ENCODE measurements at regions not wholly inside any gene's neighbourhood (a gene's known extent, or its start where the extent isn't known, plus 50 kb on each side); places are given as distances from the start of the nearest gene placed in this dataset.
A peak's percentile ranks its signal among the peaks of the same experiment; 100 is the strongest.

DNA sequence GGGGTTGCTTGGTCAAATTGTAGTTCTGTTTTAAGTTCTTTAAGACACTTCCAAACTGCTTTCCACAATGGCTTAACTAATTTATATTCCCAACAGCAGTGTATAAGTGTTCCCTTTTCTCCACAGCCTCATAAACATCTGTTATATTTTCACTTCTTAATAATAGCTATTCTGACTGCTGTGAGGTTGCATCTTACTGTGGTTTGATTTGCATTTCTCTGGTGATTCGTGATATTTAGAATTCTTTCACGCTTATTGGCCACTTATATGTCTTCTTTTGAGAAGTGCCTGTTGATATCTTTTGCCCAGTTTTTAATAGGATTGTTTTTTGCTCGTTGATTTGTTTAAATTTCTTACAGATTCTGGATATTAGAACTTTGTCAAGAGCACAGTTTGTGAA lies 278.6 kb upstream of the ITM2A start:
- DNase-seq: no peak

DNA sequence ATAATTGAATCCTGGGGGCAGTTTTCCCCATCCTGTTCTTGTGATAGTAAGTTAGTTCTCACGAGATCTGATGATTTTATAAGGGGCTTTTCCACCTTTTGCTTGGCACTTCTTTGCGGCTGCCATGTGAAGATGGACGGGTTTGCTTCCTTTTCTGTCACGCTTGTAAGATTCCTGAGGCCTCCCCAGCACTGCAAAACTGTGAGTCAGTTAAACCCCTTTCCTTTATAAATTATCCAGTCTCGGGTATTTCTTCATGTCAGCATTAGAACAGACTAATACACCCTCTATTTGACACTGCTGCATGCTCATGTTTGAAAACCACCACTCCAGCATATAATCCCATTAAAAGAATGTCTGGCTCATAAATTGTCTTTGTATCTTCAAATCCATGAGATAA lies 264.4 kb upstream of the ITM2A start:
- no peak for DNase-seq

DNA sequence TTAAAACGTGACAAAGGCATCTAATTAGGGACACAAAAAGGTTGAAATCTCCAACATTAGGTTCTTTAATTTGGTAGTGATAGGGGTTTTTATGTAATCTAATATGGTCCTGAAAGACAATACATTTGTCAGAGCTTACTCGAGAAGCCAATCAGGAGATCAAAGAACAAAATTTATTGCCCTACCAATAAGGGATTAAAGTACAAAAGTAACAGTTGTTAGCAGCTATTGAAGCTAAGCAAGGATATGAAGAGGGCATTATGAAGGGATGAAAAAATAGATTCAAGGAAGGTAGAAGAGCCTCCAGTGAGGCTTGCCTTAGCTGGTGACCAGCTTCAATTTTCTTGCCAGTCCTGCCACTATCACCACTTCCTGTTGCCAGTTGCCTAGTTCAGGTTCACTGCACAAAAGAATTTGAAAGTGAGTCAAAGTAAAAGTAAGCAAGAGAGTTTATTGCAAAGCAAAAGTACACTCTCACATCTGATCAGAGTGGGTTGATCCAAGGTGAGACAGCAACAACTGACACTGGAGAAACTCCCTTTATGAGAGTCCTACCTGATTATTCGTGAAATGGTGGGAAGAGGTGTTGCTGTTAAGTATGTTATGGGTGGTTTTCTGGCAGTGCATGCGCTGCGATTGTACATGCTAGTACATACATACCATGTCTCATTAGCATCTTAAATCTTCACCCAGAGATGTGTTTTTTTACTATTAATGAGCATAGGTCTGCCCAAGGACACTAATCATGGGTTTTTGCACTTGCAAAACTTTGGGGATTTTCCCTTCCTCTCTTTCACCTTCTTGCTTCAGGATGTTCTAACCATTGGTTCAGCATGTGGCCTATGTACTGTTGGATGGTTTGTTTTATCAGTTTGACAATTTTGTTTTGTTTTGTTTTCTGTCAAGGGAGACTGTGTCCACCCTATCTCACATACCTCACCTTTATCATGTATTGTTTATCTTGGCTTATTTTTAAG lies 263.2 kb upstream of the ITM2A start:
- DNase-seq: no peak

DNA sequence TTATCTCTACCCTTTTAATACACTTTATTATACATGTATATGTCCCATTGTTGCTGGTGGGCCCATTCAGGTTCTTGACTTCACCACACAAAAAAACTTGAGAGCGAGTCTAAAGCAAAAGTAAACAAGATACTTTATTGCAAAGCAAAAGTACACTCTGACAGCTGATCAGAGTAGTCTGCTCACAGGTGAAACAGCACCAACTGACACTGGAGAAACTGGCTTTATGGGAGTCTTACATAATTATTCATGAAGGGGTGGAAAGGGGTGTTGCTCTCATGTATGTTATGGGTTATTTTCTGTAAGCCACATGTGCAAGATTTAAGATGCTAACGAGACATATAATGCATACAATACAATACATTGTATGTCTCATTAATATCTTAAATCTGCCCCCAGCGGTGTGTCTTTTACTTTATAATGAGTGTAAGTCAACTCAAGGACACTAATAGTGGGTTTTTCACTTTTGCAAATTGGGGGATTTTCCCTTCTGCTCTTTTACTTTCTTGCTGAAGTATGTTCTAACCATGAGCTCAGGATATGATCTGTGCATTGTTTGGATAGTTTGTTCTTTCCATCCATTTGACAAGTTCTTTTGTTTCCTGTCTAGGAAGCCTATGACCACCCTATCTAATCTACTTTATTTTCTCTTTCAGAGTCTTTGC lies 256.1 kb upstream of the ITM2A start:
- no peak for DNase-seq

DNA sequence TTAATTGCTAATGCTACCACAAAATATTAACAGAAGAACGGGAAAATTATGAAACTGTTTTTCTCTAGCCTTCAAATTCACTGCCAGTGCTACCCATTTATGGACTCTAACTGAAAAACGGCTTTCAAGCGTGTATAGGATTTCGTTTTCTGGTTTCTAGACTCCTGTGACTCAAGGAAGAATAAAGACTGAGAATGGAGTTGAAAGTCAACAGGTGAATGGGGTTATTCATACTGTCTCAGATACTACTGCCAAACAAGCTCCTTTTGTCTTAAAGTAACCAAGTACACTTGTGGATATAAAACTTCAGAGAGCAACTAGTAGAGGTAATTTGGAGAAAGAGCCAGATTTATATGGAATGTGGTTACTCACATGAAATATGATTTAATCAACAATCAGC lies 251.1 kb upstream of the ITM2A start:
- DNase-seq: no peak

DNA sequence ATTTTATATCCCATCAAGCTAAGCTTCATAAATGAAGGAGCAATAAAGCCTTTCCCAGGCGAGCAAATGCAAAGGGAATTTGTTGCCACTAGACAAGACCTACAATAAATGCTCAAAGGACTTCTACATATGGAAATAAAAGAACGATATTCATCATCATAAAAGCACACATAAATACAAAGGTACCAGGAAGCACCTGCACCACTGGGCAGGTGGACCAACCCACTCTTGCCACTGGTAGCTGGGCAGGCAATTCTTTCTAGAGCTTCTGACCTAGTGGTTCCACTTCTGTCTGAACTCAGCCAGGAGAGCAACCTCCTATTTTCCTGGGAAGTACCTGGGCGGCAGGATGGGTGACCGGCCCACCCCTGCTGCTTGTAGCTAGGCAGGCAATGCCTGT lies 237.2 kb upstream of the ITM2A start:
- DNase-seq: no peak

DNA sequence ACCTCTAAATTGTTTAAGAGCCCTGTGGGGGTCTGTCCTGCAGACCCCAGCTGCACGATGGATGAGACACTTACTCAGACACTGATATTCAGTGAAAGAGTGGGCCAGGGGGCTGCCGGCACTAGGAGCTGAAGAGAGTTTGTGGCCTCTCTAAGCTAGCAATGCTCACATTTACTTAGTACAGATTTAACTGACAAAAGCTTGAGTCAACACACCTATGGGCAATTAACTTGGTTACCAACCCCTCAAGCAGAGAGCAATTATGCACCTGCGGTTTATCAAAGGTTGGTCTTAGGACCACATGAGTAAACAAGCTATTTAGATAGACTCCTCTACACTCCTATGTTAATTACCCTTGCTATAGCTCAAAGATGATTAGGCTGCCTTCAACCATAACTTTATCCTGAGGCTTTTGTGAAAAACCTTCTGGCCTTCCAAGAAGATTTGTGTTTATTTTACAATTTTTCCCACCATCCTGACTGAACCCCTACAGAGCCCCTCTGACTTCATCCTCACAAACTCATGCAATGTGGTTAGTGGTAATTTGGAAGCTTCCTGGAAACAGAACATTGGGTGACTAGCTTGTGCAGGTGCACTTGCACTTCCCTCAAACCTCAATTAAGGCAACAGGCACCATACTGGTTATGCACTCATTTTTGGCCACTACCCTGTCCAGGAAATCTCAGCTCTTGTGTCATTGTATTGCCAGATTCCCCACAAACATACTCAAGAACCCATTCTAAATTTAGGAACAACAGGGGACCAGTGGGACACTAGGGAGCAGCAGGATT lies 234.4 kb upstream of the ITM2A start:
- DNase-seq: no peak

DNA sequence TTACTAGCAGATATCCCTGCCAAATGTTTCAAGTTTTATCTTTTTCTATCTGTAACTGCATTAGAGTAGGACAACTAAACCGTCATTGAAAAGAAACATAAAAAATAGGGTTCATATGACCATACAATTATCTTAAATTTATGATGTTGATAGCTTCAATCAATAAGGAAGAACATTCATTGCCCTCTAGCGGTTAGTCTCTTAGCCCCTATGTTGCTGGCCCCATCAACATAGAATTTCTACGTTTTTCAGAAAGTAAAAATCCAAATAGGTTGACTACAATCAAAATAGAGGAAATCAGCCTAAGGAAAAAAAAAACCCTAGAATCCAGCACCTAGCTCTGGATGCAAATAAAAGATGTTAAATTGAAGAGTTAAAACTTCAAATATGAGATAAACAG lies 225.1 kb upstream of the ITM2A start:
- DNase-seq: peak; percentile 10

DNA sequence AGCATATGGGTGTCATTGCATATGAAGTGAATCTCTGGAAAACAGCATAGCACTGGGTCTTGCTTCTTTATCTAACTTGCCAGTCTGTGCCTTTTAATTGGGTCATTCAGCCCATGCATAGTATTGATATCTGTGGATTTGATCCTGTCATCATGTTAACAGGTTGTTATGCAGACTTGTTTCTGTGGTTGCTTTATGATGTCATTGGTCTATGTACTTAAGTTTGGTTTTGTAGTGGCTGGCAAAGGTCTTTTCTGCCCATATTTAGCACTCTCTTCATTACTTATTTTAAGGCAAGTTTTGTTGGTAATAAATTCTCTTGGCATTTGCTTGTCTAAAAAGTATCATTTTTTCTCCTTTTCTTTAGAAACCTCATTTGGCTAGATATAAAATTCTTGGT lies 221.1 kb upstream of the ITM2A start:
- DNase-seq: no peak

DNA sequence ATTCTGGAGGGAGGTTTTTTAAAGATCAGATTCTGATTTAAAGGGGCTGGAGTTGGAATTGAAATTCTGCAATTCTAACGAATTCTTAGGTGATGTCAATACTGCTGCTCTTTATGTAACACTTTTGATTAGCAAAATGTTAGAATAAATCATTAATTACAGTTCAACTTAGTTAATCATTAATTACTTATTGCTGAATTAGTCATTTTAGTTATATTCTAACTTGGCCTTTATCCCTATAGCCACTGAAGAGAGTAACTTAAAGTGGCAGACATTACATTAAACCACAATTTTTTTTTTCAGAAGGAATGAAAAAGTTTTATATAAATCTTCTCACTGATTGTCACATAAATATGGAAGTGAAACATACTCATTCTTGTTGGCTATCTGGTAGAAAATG lies 206.6 kb upstream of the ITM2A start:
- DNase-seq: no peak

DNA sequence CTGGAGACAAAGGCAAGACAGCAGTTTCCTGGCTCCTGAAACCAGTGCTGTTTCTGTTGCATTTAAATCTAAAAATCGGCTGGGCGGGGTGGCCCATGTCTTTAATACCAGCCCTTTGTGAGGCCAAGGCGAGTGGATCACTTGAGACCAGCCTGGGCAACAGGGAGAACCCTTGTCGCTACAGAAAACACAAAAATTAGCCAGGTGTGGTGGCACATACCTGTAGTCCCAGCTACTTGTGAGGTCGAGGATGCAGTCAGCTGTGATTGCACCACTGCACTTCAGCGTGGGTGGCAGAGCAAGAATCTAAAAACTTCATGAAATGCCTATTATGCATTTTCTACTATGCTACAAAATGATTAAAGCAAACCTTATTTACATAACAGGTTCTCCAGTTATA lies 205.4 kb upstream of the ITM2A start:
- no peak for DNase-seq

DNA sequence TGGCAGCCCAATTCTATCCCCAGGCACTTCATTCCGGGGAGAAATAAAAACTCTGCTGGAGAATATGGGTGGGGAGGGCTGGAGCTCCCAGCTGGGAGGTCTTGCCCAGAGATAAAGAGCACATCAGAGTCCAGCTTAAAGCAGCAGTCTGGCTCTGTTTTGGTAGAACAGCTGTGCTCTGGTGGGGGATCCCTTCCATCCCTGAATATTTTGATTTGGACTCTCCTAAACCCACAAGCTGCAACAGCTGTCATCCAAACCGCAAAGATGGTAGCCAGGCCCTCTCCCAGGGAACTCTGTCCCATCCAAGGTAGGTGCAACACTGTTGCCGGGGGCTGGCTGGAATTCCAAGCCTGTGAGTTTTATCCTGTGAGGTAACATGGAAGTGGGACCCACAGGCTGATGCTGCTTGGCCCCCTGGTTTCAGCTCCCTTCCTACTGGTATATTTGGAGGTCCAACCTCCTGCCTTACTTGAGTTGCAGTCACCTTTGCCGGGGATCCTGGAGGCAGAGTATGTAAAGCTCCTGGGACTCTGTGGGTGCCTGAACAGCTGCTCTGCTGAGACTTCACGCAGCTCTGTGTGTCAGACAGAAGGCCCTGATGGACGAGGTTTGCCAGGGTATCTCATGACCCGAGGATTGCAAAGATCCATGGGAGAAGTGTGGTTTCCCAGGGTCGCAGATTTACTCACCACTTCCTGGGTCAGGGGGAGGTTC lies 203.5 kb upstream of the ITM2A start:
- DNase-seq: no peak

DNA sequence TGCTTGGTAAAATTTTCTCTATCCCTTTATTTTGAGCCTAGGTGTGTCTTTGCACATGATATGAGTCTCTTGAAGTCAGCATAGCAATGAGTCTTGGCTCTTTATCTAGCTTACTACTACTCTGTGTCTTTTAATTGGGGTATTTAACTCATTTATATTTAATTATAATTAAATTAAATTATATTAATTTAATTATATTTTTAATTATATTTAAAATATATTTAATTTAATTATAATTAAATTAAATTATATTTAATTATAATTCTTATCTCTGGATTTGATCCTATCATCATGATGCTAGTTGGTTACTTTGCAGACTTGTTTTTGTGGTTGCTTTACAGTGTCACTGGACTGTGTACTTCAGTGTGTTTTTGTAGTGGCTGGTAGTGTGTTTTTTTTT lies 201.2 kb upstream of the ITM2A start:
- DNase-seq: no peak

DNA sequence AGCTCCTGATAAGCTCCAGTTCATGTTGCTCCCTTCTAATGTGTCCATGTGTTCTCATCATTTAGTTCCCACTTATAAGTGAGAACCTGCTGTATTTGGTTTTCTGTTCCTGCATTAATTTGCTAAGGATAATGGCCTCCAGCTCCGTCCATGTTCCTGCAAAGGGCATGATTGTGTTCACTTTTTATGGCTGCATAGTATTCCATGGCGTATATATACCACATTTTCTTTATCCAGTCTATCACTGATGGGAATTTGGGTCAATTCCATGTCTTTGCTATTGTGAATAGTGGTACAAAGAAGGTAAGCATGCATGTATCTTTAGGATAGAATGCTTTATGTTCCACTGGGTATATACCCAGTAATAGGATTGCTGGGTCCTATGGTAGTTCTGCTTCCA lies 197.2 kb upstream of the ITM2A start:
- DNase-seq: no peak

DNA sequence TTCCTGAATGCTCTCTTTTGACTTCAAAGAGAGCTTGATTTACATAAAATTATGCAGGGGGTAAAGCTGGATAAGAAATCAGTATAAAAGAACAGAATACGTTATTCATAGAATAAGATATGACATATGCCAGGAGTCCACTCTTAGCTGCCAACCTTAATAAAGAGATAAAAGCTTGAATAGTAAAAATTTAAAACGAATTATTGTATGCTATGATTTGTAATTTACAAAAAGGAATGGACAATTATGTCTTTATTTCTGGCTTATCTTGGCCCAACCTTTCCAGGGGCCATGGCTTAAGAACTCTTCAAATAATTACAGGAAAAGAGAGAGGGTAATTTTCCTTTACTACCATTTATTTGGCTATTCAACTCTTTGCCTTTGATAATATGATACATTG lies 192.2 kb upstream of the ITM2A start:
- DNase-seq: no peak

DNA sequence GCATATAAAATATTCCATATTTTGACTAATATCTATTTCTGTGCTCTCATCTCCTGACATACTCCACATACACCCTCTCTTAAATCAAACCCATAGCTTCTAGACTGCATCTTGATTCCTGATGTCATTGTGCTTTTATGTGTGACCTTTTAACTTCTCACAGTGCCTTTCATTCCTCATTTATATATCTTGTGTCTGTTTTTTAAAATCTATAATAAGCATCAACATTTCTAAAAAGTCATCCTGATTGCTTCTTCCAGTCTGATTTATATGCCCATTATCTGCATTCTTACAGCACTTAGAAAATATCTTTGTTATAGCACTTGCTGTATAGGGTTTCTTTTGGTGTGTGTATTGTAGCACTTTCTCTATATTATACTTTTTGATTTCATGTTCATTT lies 190.1 kb upstream of the ITM2A start:
- DNase-seq: no peak

DNA sequence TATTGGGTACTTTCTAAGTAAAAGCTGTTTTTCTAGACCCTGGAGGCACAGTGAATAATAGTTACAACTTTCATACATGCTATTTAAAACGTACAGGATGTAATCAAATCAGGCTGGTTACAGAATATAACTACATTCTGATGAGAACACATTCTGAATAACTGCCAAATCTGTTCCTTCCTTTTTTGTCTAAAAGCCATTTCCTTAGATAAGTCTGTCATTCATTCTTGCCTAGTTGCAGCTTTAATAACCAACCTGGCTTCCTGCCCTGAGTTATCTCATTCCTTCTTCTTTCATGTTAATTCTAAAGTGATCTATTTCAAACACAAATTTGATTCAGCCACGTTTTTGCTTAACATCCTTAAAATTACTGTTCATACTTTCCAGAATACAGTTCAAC lies 189.7 kb upstream of the ITM2A start:
- DNase-seq: no peak

DNA sequence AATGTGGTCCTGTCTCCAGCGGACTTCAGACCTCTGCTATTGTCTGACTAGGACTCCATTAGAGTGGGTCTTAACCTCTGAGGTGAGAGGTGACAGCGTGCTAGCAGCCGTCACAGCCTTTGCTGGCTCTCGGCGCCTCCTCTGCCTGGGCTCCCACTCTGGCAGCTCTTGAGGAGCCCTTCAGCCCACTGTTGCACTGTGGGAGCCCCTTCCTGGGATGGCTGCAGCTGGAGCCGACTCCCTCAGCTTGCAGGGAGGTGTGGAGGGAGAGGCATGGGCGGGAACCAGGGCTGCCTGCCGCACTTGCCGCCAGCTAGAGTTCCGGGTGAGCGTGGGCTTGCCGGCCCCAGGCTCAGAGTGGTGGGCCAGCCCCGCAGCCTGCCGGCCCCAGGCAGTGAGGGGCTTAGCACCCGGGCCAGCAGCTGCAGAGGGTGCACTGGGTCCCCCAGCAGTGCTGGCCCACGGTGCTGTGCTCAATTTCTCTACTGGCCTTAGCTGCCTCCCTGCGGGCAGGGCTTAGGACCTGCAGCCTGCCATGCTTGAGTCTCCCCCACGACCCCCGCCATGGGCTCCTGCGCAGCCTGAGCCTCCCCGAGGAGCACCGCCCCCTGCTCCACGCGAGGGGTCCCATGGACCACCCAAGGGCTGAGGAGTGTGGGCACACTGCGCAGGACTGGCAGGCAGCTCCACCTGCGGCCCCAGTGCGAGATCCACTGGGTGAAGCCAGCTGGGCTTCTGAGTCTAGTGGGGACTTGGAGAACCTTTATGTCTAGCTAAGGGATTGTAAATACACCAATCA lies 163.4 kb upstream of the ITM2A start:
- no peak for DNase-seq

DNA sequence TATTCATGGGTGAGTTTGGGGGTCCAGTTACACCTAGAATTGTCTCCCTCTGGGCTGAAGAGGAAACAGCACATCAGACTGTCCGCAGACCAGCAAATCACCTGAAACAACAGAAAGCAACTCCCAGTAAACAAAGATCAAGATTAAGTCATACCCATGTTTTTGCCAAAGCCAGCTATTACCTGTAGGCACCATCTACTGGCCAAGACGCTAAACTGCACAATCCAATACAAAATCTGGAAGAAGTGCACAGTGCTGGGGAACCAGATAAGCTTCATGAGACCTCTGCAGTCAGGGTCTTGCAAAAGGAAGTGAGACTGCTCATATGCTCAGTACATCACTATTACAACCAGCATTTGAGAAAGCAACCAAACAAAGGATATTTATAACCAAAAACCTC lies 157.5 kb upstream of the ITM2A start:
- DNase-seq: peak; percentile 32

DNA sequence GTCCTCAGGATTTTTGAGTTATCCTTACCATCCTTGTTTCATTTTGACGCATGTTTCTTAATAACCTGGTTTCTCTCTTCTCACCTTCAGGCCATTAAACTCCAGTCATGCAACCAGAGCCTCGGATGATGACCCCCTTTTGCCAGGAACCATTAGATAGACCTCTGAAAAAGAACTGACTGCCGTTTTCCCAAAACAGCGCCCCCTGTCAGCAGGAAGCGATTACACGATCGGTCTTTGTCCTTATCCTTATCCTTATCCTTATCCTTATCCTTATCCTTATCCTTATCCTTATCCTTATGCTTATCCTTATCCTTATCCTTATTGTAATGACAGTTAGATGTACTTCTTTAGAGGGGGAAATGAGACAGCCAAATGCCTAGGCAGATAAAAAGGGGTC lies 148.4 kb upstream of the ITM2A start:
- DNase-seq: no peak

DNA sequence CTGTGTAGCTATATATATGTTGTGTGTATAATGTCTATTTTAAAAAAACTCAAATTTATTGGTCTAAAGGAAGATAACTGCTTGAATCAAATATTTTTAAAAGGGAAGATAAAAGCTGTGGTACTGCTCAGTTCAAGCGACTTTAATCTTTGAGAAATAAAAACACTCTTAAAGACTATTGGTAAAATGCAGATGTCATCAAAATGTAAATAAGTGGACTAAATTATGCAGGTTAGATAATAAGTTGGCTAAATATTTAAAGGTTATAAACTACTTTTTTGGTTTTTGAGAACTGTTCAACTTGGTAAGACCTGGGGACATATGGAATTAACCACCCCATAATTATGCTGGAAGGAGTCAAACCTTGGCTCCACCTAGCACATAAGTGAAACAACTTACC lies 144.7 kb upstream of the ITM2A start:
- DNase-seq: no peak

DNA sequence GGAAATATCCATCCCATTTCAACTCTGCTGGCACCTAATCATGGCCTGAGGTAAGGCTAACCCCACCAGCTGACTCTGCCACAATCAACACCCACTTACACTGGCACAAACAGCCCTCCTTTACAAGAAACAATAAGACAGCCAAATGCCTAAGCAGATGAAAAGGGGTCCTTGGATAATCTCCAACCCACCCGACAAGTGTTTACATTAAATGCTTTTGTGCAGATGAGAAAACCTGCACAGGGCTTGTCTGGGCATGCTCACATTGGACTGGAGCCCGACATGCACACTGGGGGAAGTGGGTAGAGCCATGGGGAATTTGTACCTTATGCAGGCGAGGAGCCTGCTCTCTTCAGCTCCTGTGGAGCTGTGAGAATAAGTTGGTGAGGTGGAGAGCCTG lies 138.9 kb upstream of the ITM2A start:
- DNase-seq: no peak
